ENCODE measurements at regions not wholly inside any gene's neighbourhood (a gene's known extent, or its start where the extent isn't known, plus 50 kb on each side); places are given as distances from the start of the nearest gene placed in this dataset.
A peak's percentile ranks its signal among the peaks of the same experiment; 100 is the strongest.

GRCh38 chr14:57068511-57068910, 200.2 kb downstream of the EXOC5 start:
- Mint-ChIP-seq H3K27me3 (ENCODE audit: low read depth) (peaks cover 17% of the 10 kb centered on the region), H3K9me3 (no peaks in the 10 kb centered on the region), H3K4me3 (no peak overlapping the region), H3K36me3 (ENCODE audit: low read depth) (no peaks in the 10 kb centered on the region), H3K4me1 (no peaks in the 10 kb centered on the region), H3K27ac (ENCODE audit: unreplicated experiment) (no peak overlapping the region)
- no peak for DNase-seq (ENCODE audit: low read depth, low spot score)
- no peak for TF ChIP-seq CTCF (conservative IDR thresholded peaks at IDR 0.05)

- H3K27me3 Mint-ChIP-seq (ENCODE audit: low read depth), result peaks cover 22% of the 10 kb centered on the region
- H3K27ac Mint-ChIP-seq (ENCODE audit: unreplicated experiment), result no peak overlapping the region
- H3K4me1 Mint-ChIP-seq, result no peaks in the 10 kb centered on the region
- peak; percentile 72 for TF ChIP-seq CTCF (conservative IDR thresholded peaks at IDR 0.05)
- H3K4me3 Mint-ChIP-seq, result no peak overlapping the region
- H3K36me3 Mint-ChIP-seq (ENCODE audit: low read depth), result no peaks in the 10 kb centered on the region
- no peaks in the 10 kb centered on the region for H3K9me3 Mint-ChIP-seq
- peak; percentile 59 for DNase-seq (ENCODE audit: low read depth, low spot score)
Observed at GRCh38 chr14:57066887-57067513, 201.7 kb downstream of the EXOC5 start.

- no peak for DNase-seq (ENCODE audit: low read depth, low spot score)
- H3K4me1 Mint-ChIP-seq, result no peaks in the 10 kb centered on the region
- H3K27ac Mint-ChIP-seq (ENCODE audit: unreplicated experiment), result no peak overlapping the region
- no peaks in the 10 kb centered on the region for H3K36me3 Mint-ChIP-seq (ENCODE audit: low read depth)
- no peak overlapping the region for H3K4me3 Mint-ChIP-seq
- TF ChIP-seq CTCF (conservative IDR thresholded peaks at IDR 0.05), result no peak
- peaks cover 22% of the 10 kb centered on the region for H3K27me3 Mint-ChIP-seq (ENCODE audit: low read depth)
- no peaks in the 10 kb centered on the region for H3K9me3 Mint-ChIP-seq
Observed at GRCh38 chr14:57066463-57066862, 202.2 kb downstream of the EXOC5 start.

- peaks cover 9% of the 10 kb centered on the region for H3K4me1 Mint-ChIP-seq
- H3K4me3 Mint-ChIP-seq, result no peak overlapping the region
- DNase-seq (ENCODE audit: low read depth, low spot score), result no peak
- no peak for TF ChIP-seq CTCF (conservative IDR thresholded peaks at IDR 0.05)
- no peaks in the 10 kb centered on the region for H3K36me3 Mint-ChIP-seq (ENCODE audit: low read depth)
- H3K27me3 Mint-ChIP-seq (ENCODE audit: low read depth), result peaks cover 5% of the 10 kb centered on the region
- no peak overlapping the region for H3K27ac Mint-ChIP-seq (ENCODE audit: unreplicated experiment)
- no peaks in the 10 kb centered on the region for H3K9me3 Mint-ChIP-seq
Observed at GRCh38 chr14:57061009-57061711, 207.5 kb downstream of the EXOC5 start.

- H3K27me3 Mint-ChIP-seq (ENCODE audit: low read depth), result peaks cover 5% of the 10 kb centered on the region
- DNase-seq (ENCODE audit: low read depth, low spot score), result no peak
- no peak overlapping the region for H3K27ac Mint-ChIP-seq (ENCODE audit: unreplicated experiment)
- no peak overlapping the region for H3K4me3 Mint-ChIP-seq
- no peaks in the 10 kb centered on the region for H3K9me3 Mint-ChIP-seq
- TF ChIP-seq CTCF (conservative IDR thresholded peaks at IDR 0.05), result no peak
- H3K36me3 Mint-ChIP-seq (ENCODE audit: low read depth), result no peaks in the 10 kb centered on the region
- H3K4me1 Mint-ChIP-seq, result peaks cover 9% of the 10 kb centered on the region
Observed at GRCh38 chr14:57060276-57060955, 208.3 kb downstream of the EXOC5 start.
